SU-DHL-6 (cell line): ENCODE measurements at regions not wholly inside any gene's neighbourhood (a gene's known extent, or its start where the extent isn't known, plus 50 kb on each side); places are given as distances from the start of the nearest gene placed in this dataset.
"Not testable (repeated sequence)": the region's sequence is repeated elsewhere in the genome, so short reads cannot be mapped to it uniquely, and the experiment has no call there.

Source experiments
- H2AFZ ChIP-seq: fragments of 200-600 bp; sonication (generic); 2 replicates; pipeline ENCODE4 v1.6.1; 2014; ENCODE audit warnings: low read depth, mild to moderate bottlenecking, moderate library complexity, mixed read lengths, antibody characterized with exemption, low read length; ENCODE audit not compliant: severe bottlenecking
- H3F3A ChIP-seq: fragments of 200-600 bp; shearing (Covaris generic); 2 replicates; pipeline ENCODE4 v1.6.0; 2016; ENCODE audit warnings: antibody characterized with exemption, mild to moderate bottlenecking; ENCODE audit not compliant: insufficient read depth
- H3K27ac ChIP-seq: fragments of 200-600 bp; sonication (generic); 2 replicates; pipeline ENCODE4 v1.5.1; 2016; ENCODE audit warnings: low read depth, mild to moderate bottlenecking, low read length, moderate library complexity, mixed read lengths
- H3K27me3 ChIP-seq: fragments of 200-600 bp; sonication (generic), shearing (Covaris generic); 2 replicates; pipeline ENCODE4 v1.6.0; 2014; ENCODE audit warnings: mild to moderate bottlenecking, low read length
- H3K36me3 ChIP-seq: fragments of 200-600 bp; sonication (generic); 2 replicates; pipeline ENCODE4 v1.6.1; 2014; ENCODE audit warnings: mild to moderate bottlenecking, low read length, mixed read lengths
- H3K4me2 ChIP-seq: fragments of 300-600, 200-600 bp; shearing (Covaris generic), sonication (generic); 2 replicates; pipeline ENCODE4 v1.6.0; 2014; ENCODE audit warnings: low read length, low read depth, mild to moderate bottlenecking; ENCODE audit not compliant: poor library complexity, severe bottlenecking
- H3K4me3 ChIP-seq: fragments of 200-600 bp; sonication (generic); 2 replicates; pipeline ENCODE4 v1.5.1; 2014; ENCODE audit warnings: antibody characterized with exemption, low read length, mild to moderate bottlenecking, mixed read lengths; ENCODE audit not compliant: insufficient read depth, poor library complexity, severe bottlenecking
- H3K79me2 ChIP-seq: fragments of 200-600 bp; sonication (generic); 2 replicates; pipeline ENCODE4 v1.6.1; 2014; ENCODE audit warnings: mild to moderate bottlenecking, low read length, moderate library complexity; ENCODE audit not compliant: insufficient read depth
- H3K9ac ChIP-seq: fragments of 200-600 bp; sonication (generic); 2 replicates; pipeline ENCODE4 v1.7.0; 2014; ENCODE audit warnings: mild to moderate bottlenecking, low read length
- H3K9me2 ChIP-seq: fragments of 200-600 bp; sonication (generic); replicated peaks from 2 replicates; pipeline ENCODE4 v1.6.1; 2014; ENCODE audit warnings: low read length; ENCODE audit not compliant: insufficient read depth
- H3K9me3 ChIP-seq: fragments of 200-600 bp; sonication (generic); 2 replicates; pipeline ENCODE4 v1.6.1; 2014; ENCODE audit warnings: low read length, mixed read lengths; ENCODE audit not compliant: insufficient read depth
- H4K20me1 ChIP-seq: fragments of 200-600 bp; sonication (generic); 2 replicates; pipeline ENCODE4 v1.6.1; 2014; ENCODE audit warnings: low read depth, mild to moderate bottlenecking, antibody characterized with exemption, low read length, moderate library complexity, mixed read lengths
- CTCF ChIP-seq: fragments of 200-600 bp; sonication (generic); IDR thresholded peaks from one replicate; pipeline ENCODE4 v1.5.1; 2017; ENCODE audit warnings: antibody characterized with exemption, mild to moderate bottlenecking, low read length, moderate library complexity; ENCODE audit not compliant: insufficient read depth, poor library complexity, severe bottlenecking
- EZH2phosphoT487 ChIP-seq: fragments of 200-600 bp; sonication (generic), shearing (Covaris generic); conservative IDR thresholded peaks from 2 replicates; pipeline ENCODE4 v1.6.1; 2018; ENCODE audit warnings: mild to moderate bottlenecking, antibody characterized with exemption, low read length, moderate library complexity, mixed read lengths

DNA sequence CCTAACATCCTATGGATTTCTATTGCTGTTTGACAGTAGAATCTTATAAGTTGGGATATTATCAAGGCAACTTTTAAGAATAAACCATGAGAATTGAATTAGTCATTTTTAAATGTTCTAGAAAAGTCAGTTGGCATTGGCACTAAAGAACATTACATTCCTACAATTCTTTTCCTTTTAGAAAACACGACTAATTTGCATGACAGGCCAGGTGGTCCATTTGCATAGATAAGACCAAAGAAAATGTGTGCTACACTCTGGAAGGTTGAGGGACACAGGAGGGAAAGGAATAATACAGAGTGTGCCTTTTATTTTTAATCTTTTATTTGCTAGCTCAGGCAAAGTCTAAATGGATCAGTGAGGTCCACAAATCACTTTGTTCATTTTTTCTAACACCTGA, 962.3 kb downstream of the EPHA3 start:
- Histone ChIP-seq H3K27ac (no peak overlapping the region), H3K9me2 (no peaks in the 10 kb centered on the region), H3F3A (no peaks in the 10 kb centered on the region), H3K4me3 (no peak overlapping the region), H3K9ac (no peak overlapping the region), H3K4me2 (no peak overlapping the region), H3K27me3 (no peaks in the 10 kb centered on the region), H2AFZ (no peak overlapping the region), H3K36me3 (no peaks in the 10 kb centered on the region), H3K9me3 (no peaks in the 10 kb centered on the region), H3K79me2 (no peaks in the 10 kb centered on the region), H4K20me1 (no peaks in the 10 kb centered on the region)
- TF ChIP-seq EZH2phosphoT487, result no peak
- no peak for TF ChIP-seq CTCF

GRCh38 chr3:90076136-90076535, 968.7 kb downstream of the EPHA3 start:
- no peak overlapping the region for H3K4me2 ChIP-seq
- H2AFZ ChIP-seq, result no peak overlapping the region
- H3K36me3 ChIP-seq, result no peaks in the 10 kb centered on the region
- TF ChIP-seq CTCF (no peak), EZH2phosphoT487 (no peak)
- H3K9me3 ChIP-seq, result no peaks in the 10 kb centered on the region
- no peaks in the 10 kb centered on the region for H3K79me2 ChIP-seq
- H3K9me2 ChIP-seq, result no peaks in the 10 kb centered on the region
- no peak overlapping the region for H3K4me3 ChIP-seq
- H3F3A ChIP-seq, result no peaks in the 10 kb centered on the region
- H4K20me1 ChIP-seq, result no peaks in the 10 kb centered on the region
- no peaks in the 10 kb centered on the region for H3K27me3 ChIP-seq
- no peak overlapping the region for H3K9ac ChIP-seq
- no peak overlapping the region for H3K27ac ChIP-seq

DNA sequence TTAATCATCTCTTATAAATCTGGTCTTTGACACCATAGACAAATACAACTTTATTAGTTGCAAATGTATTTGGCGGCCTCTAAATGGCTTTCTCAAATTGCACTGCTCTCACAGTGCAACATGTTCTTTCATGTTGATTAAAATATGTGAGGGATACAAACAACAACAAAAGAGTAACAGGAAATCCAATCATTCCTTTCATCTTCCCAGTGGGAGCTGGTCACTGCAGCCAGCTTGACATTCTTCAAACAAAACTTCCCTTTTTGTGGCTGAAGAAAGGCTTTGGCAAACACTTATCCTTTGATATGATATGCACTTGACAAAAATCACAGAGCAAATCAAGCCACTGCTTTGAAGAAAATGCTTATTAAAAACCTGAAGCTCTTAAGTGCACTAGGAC, 973.6 kb downstream of the EPHA3 start:
- H2AFZ ChIP-seq, result no peak overlapping the region
- no peak overlapping the region for H3K4me2 ChIP-seq
- no peak overlapping the region for H3K4me3 ChIP-seq
- no peaks in the 10 kb centered on the region for H3K27me3 ChIP-seq
- no peaks in the 10 kb centered on the region for H3K9me3 ChIP-seq
- no peaks in the 10 kb centered on the region for H3F3A ChIP-seq
- TF ChIP-seq CTCF (no peak), EZH2phosphoT487 (no peak)
- no peak overlapping the region for H3K27ac ChIP-seq
- no peaks in the 10 kb centered on the region for H3K79me2 ChIP-seq
- no peak overlapping the region for H3K9ac ChIP-seq
- H3K9me2 ChIP-seq, result no peaks in the 10 kb centered on the region
- H3K36me3 ChIP-seq, result no peaks in the 10 kb centered on the region
- H4K20me1 ChIP-seq, result no peaks in the 10 kb centered on the region

DNA sequence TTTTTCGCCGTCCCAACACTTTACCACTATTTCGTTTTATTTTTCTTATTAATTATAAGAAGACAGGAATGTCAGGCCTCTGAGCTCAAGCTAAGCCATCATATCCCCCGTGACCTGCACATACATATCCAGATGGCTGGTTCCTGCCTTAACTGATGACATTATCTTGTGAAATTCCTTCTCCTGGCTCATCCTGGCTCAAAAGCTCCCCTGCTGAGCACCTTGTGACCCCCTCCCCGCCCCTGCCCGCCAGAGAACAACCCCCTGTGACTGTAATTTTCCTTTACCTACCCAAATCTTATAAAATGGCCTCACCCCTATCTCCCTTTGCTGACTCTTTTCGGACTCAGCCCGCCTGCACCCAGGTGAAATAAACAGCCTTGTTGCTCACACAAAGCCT, 978.9 kb downstream of the EPHA3 start:
- H3K4me3 ChIP-seq, H3K9me2 ChIP-seq, H2AFZ ChIP-seq, H3K36me3 ChIP-seq, H3K4me2 ChIP-seq, H3K79me2 ChIP-seq, H3K27ac ChIP-seq, H3K27me3 ChIP-seq, H3K9me3 ChIP-seq, H3F3A ChIP-seq, H3K9ac ChIP-seq, H4K20me1 ChIP-seq: not testable (repeated sequence)
